ENCODE measurements at regions not wholly inside any gene's neighbourhood (a gene's known extent, or its start where the extent isn't known, plus 50 kb on each side); places are given as distances from the start of the nearest gene placed in this dataset.

DNA sequence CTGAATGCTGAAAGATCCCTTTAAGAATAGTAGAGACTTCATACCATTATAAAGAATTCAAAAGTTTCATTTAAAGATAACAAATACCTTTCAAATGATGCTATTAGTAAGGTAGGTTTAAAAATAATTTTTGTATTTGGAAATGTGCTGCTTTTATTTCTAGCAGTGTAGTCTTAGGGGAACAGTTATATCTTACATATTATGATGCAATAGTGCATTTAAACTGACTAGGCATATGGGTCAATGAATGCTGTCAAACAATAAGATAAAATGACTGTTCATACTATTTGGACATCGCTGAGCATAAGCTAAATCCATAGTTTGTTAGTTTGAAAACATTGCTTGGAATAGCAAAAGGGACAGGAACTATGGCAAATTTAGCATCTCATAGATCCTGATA is 354.8 kb upstream of the SEMA3A start:
- TF ChIP-seq EZH2 (optimal IDR thresholded peaks at IDR 0.05; ENCODE audit: low read depth, low read length), result no peak
- no peak for TF ChIP-seq CTCF (IDR thresholded peaks at IDR 0.05; ENCODE audit: low read length)
- no peak for TF ChIP-seq EZH2phosphoT487 (IDR thresholded peaks at IDR 0.05; ENCODE audit: low read length)

Measured in MM.1S (cell line).